MM.1S (cell line): ENCODE measurements at regions not wholly inside any gene's neighbourhood (a gene's known extent, or its start where the extent isn't known, plus 50 kb on each side); places are given as distances from the start of the nearest gene placed in this dataset.

Experiments
- DNase-seq: peaks from one replicate; pipeline ENCODE4 v3.0.0-alpha.2; 2015
- H2AFZ ChIP-seq: fragments of 300-600 bp; sonication (generic); 2 replicates; pipeline ENCODE4 v1.6.0; 2016; ENCODE audit warnings: antibody characterized with exemption, low read length
- H3F3A ChIP-seq: fragments of 300-600 bp; sonication (generic); 2 replicates; pipeline ENCODE4 v1.6.1; 2016; ENCODE audit warnings: mild to moderate bottlenecking, antibody characterized with exemption, low read length, moderate library complexity, mixed read lengths; ENCODE audit not compliant: insufficient read depth
- H3K27ac ChIP-seq: fragments of 300-600 bp; sonication (generic); 2 replicates; pipeline ENCODE4 v1.5.1; 2016; ENCODE audit warnings: mild to moderate bottlenecking, low read length
- H3K27me3 ChIP-seq: fragments of 300-600 bp; sonication (generic); replicated peaks from 2 replicates; pipeline ENCODE4 v1.6.0; 2016; ENCODE audit warnings: low read length; ENCODE audit not compliant: insufficient read depth
- H3K36me3 ChIP-seq: fragments of 300-600 bp; sonication (generic); replicated peaks from 2 replicates; pipeline ENCODE4 v1.6.1; 2016; ENCODE audit warnings: mild to moderate bottlenecking, low read length, mixed read lengths; ENCODE audit not compliant: insufficient read depth
- H3K4me1 ChIP-seq: fragments of 300-600 bp; sonication (generic); 2 replicates; pipeline ENCODE4 v1.6.1; 2016; ENCODE audit warnings: low read length, mixed read lengths
- H3K4me2 ChIP-seq: fragments of 300-600 bp; sonication (generic); 2 replicates; pipeline ENCODE4 v1.6.0; 2016; ENCODE audit warnings: low read depth, low read length
- H3K4me3 ChIP-seq: fragments of 300-600 bp; sonication (generic); 2 replicates; pipeline ENCODE4 v1.5.1; 2016; ENCODE audit warnings: low read length, mixed read lengths
- H3K79me2 ChIP-seq: fragments of 300-600 bp; sonication (generic); 2 replicates; pipeline ENCODE4 v1.6.1; 2016; ENCODE audit warnings: mixed run types, low read length, mixed read lengths
- H3K9ac ChIP-seq: fragments of 300-600 bp; sonication (generic); 2 replicates; pipeline ENCODE4 v1.6.1; 2016; ENCODE audit warnings: low read length, mixed read lengths
- H3K9me2 ChIP-seq: fragments of 300-600 bp; sonication (generic); replicated peaks from 2 replicates; pipeline ENCODE4 v1.6.1; 2016; ENCODE audit warnings: mild to moderate bottlenecking, low read length, mixed read lengths; ENCODE audit not compliant: insufficient read depth
- H3K9me3 ChIP-seq: fragments of 300-600 bp; sonication (generic); replicated peaks from 2 replicates; pipeline ENCODE4 v1.6.1; 2016; ENCODE audit warnings: mild to moderate bottlenecking, low read length, mixed read lengths; ENCODE audit not compliant: insufficient read depth
- H4K20me1 ChIP-seq: fragments of 300-600 bp; sonication (generic); 2 replicates; pipeline ENCODE4 v1.6.1; 2016; ENCODE audit warnings: mild to moderate bottlenecking, low read length, moderate library complexity, mixed read lengths; ENCODE audit not compliant: insufficient read depth
- EZH2 ChIP-seq: fragments of 300-600 bp; sonication (generic); optimal IDR thresholded peaks from 2 replicates; pipeline ENCODE3; 2017; ENCODE audit warnings: low read depth, mild to moderate bottlenecking, antibody characterized with exemption, low read length, mixed read lengths
- EZH2phosphoT487 ChIP-seq: fragments of 300-600 bp; sonication (generic); IDR thresholded peaks from 2 replicates; pipeline ENCODE4 v1.6.1; 2018; ENCODE audit warnings: antibody characterized with exemption, low read length
- TF ChIP-seq, protein P1 (sequence below): fragments of 300-600 bp; sonication (generic); IDR thresholded peaks from 2 replicates; pipeline ENCODE4 v1.5.1; 2016; ENCODE audit warnings: antibody characterized with exemption, low read length, mixed read lengths

DNA sequence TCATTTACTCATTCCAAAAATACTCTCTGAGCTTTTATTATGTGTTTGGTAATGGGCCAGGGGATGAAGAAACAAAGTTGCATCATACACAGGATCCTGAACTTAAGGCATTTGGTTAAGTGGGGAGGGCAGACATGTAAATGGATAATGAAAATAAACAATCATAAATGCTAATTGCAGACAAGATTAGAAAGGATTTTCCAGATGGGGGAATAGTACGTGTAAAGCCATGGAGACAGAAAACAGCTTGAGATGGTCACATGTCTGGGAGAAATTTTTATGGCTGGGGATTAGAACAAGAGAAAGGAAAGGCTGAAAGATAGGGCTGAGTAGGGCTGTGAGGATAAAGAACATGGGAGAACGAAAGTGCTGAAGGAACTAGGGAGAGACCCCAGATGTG is 534.3 kb upstream of the LARGE1 start:
- Histone ChIP-seq H3K9me2 (no peaks in the 10 kb centered on the region), H3K36me3 (no peaks in the 10 kb centered on the region), H4K20me1 (no peaks in the 10 kb centered on the region), H3K9ac (no peak overlapping the region), H3K79me2 (no peaks in the 10 kb centered on the region), H3K4me2 (no peak overlapping the region), H3K4me1 (no peaks in the 10 kb centered on the region), H3F3A (no peaks in the 10 kb centered on the region), H3K27ac (no peak overlapping the region), H3K4me3 (no peak overlapping the region), H2AFZ (no peak overlapping the region), H3K9me3 (no peaks in the 10 kb centered on the region), H3K27me3 (no peaks in the 10 kb centered on the region)
- DNase-seq, result no peak
- TF ChIP-seq, protein P1, sequence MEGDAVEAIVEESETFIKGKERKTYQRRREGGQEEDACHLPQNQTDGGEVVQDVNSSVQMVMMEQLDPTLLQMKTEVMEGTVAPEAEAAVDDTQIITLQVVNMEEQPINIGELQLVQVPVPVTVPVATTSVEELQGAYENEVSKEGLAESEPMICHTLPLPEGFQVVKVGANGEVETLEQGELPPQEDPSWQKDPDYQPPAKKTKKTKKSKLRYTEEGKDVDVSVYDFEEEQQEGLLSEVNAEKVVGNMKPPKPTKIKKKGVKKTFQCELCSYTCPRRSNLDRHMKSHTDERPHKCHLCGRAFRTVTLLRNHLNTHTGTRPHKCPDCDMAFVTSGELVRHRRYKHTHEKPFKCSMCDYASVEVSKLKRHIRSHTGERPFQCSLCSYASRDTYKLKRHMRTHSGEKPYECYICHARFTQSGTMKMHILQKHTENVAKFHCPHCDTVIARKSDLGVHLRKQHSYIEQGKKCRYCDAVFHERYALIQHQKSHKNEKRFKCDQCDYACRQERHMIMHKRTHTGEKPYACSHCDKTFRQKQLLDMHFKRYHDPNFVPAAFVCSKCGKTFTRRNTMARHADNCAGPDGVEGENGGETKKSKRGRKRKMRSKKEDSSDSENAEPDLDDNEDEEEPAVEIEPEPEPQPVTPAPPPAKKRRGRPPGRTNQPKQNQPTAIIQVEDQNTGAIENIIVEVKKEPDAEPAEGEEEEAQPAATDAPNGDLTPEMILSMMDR, result no peak
- TF ChIP-seq EZH2phosphoT487 (no peak), EZH2 (no peak)

DNA sequence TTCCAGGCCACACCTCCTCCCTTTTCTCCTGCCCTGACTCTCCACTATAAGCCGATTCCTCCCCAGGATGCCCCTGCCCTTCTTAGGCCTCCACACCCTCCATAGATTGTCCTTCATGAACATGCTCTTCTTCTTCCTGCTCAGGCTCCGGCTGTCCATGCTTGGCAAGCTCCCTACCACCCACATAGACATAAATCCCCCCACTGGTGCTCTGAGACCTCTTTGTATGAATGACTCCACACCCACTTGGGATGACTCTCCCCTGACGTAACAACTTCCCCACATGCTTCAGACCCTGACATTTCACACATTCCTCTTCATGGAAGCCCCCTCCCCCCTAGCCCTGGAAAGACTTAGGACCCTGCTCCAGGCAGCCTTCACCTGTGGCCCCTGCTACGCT is 542.5 kb upstream of the LARGE1 start:
- no peaks in the 10 kb centered on the region for H3K9me3 ChIP-seq
- no peaks in the 10 kb centered on the region for H4K20me1 ChIP-seq
- TF ChIP-seq EZH2, result no peak
- TF ChIP-seq, protein P1, result no peak
- TF ChIP-seq EZH2phosphoT487, result no peak
- no peak overlapping the region for H3K9ac ChIP-seq
- DNase-seq, result no peak
- H3K4me2 ChIP-seq, result no peak overlapping the region
- no peak overlapping the region for H3K27ac ChIP-seq
- no peak overlapping the region for H2AFZ ChIP-seq
- no peaks in the 10 kb centered on the region for H3K79me2 ChIP-seq
- no peaks in the 10 kb centered on the region for H3F3A ChIP-seq
- H3K9me2 ChIP-seq, result no peaks in the 10 kb centered on the region
- H3K36me3 ChIP-seq, result no peaks in the 10 kb centered on the region
- H3K27me3 ChIP-seq, result no peaks in the 10 kb centered on the region
- H3K4me1 ChIP-seq, result no peaks in the 10 kb centered on the region
- no peak overlapping the region for H3K4me3 ChIP-seq

DNA sequence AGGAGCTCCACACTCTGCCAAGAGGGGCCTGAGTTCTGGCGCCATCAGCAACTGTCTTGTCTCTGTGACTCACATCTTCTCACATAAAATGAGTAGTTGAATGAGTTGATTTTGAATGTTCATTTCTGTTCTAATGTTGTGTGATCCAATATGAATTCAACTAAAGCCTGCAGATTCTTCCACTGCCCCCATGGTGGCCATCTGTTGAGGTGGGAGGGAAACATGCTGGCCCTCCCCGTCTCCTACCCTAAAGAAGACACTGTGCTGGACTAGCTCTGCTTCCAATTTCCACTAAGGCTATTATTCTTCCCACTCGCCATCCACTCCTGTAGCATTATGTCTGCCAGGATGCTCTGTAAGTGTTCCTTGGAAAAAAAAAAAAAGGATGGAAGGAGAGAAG is 555.6 kb upstream of the LARGE1 start:
- H3K4me1 ChIP-seq, result no peaks in the 10 kb centered on the region
- no peaks in the 10 kb centered on the region for H3K9me2 ChIP-seq
- no peaks in the 10 kb centered on the region for H3K36me3 ChIP-seq
- no peaks in the 10 kb centered on the region for H4K20me1 ChIP-seq
- no peaks in the 10 kb centered on the region for H3F3A ChIP-seq
- no peaks in the 10 kb centered on the region for H3K9me3 ChIP-seq
- H3K27me3 ChIP-seq, result no peaks in the 10 kb centered on the region
- no peak overlapping the region for H2AFZ ChIP-seq
- H3K79me2 ChIP-seq, result no peaks in the 10 kb centered on the region
- no peak overlapping the region for H3K9ac ChIP-seq
- no peak overlapping the region for H3K27ac ChIP-seq
- no peak overlapping the region for H3K4me3 ChIP-seq
- no peak for DNase-seq
- H3K4me2 ChIP-seq, result no peak overlapping the region
- TF ChIP-seq EZH2 (no peak), EZH2phosphoT487 (no peak)
- TF ChIP-seq, protein P1, result no peak
